Stimulated activated CD4-positive, alpha-beta T cell treated with anti-CD3 and anti-CD28 coated beads, TNF-alpha, amount 100 ng/mL, for 4 hours (primary cell): ENCODE measurements at regions not wholly inside any gene's neighbourhood (a gene's known extent, or its start where the extent isn't known, plus 50 kb on each side); places are given as distances from the start of the nearest gene placed in this dataset.

Experiments used
- DNase-seq, 3 experiments: peaks; one replicate each; pipeline ENCODE4 v3.0.0-alpha.2; 2020; ENCODE audit warnings: low read depth in 3 of 3

GRCh38 chr20:56957737-56958553 is 308.5 kb downstream of the BMP7 start:
- no peak for DNase-seq

- no peak for DNase-seq
These were observed 301.5 kb downstream of the BMP7 start for GRCh38 chr20:56964901-56965300.

GRCh38 chr20:56967916-56968315 is 298.5 kb downstream of the BMP7 start:
- DNase-seq, result no peak

GRCh38 chr20:56968376-56969048 is 297.9 kb downstream of the BMP7 start:
- no peak for DNase-seq

- DNase-seq, result no peak
These were observed 291.8 kb downstream of the BMP7 start for GRCh38 chr20:56974499-56975250.

- DNase-seq, result no peak
These were observed 290.6 kb downstream of the BMP7 start for GRCh38 chr20:56975838-56976237.

- no peak for DNase-seq
These were observed 290.1 kb downstream of the BMP7 start for GRCh38 chr20:56976336-56976735.

GRCh38 chr20:56978475-56978874 is 288.0 kb downstream of the BMP7 start:
- no peak for DNase-seq

GRCh38 chr20:56979125-56979524 is 287.3 kb downstream of the BMP7 start:
- no peak for DNase-seq

- no peak for DNase-seq
These were observed 285.1 kb downstream of the BMP7 start for GRCh38 chr20:56981301-56981700.

GRCh38 chr20:56983813-56984212 is 282.6 kb downstream of the BMP7 start:
- DNase-seq, result no peak

- no peak for DNase-seq
These were observed 281.3 kb downstream of the BMP7 start for GRCh38 chr20:56985066-56985685.

- DNase-seq, result no peak
These were observed 280.0 kb downstream of the BMP7 start for GRCh38 chr20:56986476-56986875.

GRCh38 chr20:56986931-56987720 is 279.3 kb downstream of the BMP7 start:
- DNase-seq, result no peak

- no peak for DNase-seq
These were observed 278.5 kb downstream of the BMP7 start for GRCh38 chr20:56987986-56988385.

GRCh38 chr20:56988446-56988845 is 278.0 kb downstream of the BMP7 start:
- no peak for DNase-seq

GRCh38 chr20:56989516-56989915 is 276.9 kb downstream of the BMP7 start:
- no peak for DNase-seq

GRCh38 chr20:56993020-56993559 is 273.4 kb downstream of the BMP7 start:
- DNase-seq, result no peak

GRCh38 chr20:56994006-56994405 is 272.4 kb downstream of the BMP7 start:
- no peak for DNase-seq

GRCh38 chr20:56995149-56995548 is 271.3 kb downstream of the BMP7 start:
- DNase-seq, result no peak

GRCh38 chr20:56995635-56996075 is 270.8 kb downstream of the BMP7 start:
- no peak for DNase-seq
